IMR-90 (cell line): ENCODE measurements at regions not wholly inside any gene's neighbourhood (a gene's known extent, or its start where the extent isn't known, plus 50 kb on each side); places are given as distances from the start of the nearest gene placed in this dataset.

Source experiments
- ATAC-seq: fragments of 200-7000 bp; cut with Tn5 transposase; 2 replicates; pipeline ENCODE4 v1.9.1; 2020; ENCODE audit warnings: low read depth, mild to moderate bottlenecking, moderate library complexity
- BruUV-seq: library from RNA; stranded (reverse); fragments of 400-500 nt; replicated peaks from 2 replicates; lab custom pipeline; 2021; lab: Mats Ljungman, UMichigan
- CTCF ChIA-PET: fragments of 300-600 bp; formaldehyde crosslinking; extraction: SDS; loops from one replicate; lab custom pipeline; 2021; ENCODE audit warnings: antibody characterized with exemption; lab: Yijun Ruan, JAX
- POLR2A ChIA-PET: fragments of 300-600 bp; sonication (Branson Sonifier 250); formaldehyde crosslinking; loops from one replicate; lab custom pipeline; 2022; ENCODE audit warnings: antibody characterized with exemption; ENCODE audit not compliant: unreplicated experiment; lab: Charles Lee
- DNase-seq: peaks from one replicate; pipeline ENCODE4 v3.0.0; 2013
- H2AFZ ChIP-seq: replicated peaks from 2 replicates; pipeline ENCODE3; 2013; ENCODE audit warnings: low read length, mild to moderate bottlenecking; ENCODE audit not compliant: poor library complexity
- H2AK5ac ChIP-seq: 2 replicates; pipeline ENCODE4 v1.6.1; 2013; ENCODE audit warnings: low read depth, low read length, inconsistent platforms
- H2AK9ac ChIP-seq: replicated peaks from 2 replicates; pipeline ENCODE3; 2013; ENCODE audit warnings: mild to moderate bottlenecking, low read depth, low read length, moderate library complexity; ENCODE audit not compliant: poor library complexity
- H2BK120ac ChIP-seq: 2 replicates; pipeline ENCODE4 v1.6.1; 2013; ENCODE audit warnings: low read depth, low read length, inconsistent platforms
- H2BK15ac ChIP-seq: 3 replicates; pipeline ENCODE4 v1.6.1; 2013; ENCODE audit warnings: low read depth, low read length, inconsistent platforms
- H2BK20ac ChIP-seq: 2 replicates; pipeline ENCODE4 v1.6.1; 2013; ENCODE audit warnings: low read depth, mild to moderate bottlenecking, inconsistent platforms, low read length, moderate library complexity
- H2BK5ac ChIP-seq: 2 replicates; pipeline ENCODE4 v1.6.1; 2013; ENCODE audit warnings: mild to moderate bottlenecking, low read depth, low read length, inconsistent platforms; ENCODE audit not compliant: poor library complexity, severe bottlenecking
- H3K14ac ChIP-seq: replicated peaks from 2 replicates; pipeline ENCODE4 v1.6.1; 2013; ENCODE audit warnings: low read depth, low read length, inconsistent platforms
- H3K18ac ChIP-seq: 2 replicates; pipeline ENCODE4 v1.6.1; 2013; ENCODE audit warnings: low read depth, low read length, control low read depth
- H3K23ac ChIP-seq: 2 replicates; pipeline ENCODE4 v1.6.1; 2013; ENCODE audit warnings: low read depth, low read length, inconsistent platforms
- H3K27ac ChIP-seq: 2 replicates; pipeline ENCODE4 v1.5.1; 2013; ENCODE audit warnings: mild to moderate bottlenecking, control low read depth, low read length; ENCODE audit not compliant: insufficient read depth
- H3K27me3 ChIP-seq: 2 replicates; pipeline ENCODE4 v1.6.1; 2013; ENCODE audit warnings: low read length; ENCODE audit not compliant: control insufficient read depth, insufficient read depth
- H3K36me3 ChIP-seq: 2 replicates; pipeline ENCODE4 v1.6.1; 2013; ENCODE audit warnings: low read length, mixed read lengths; ENCODE audit not compliant: control insufficient read depth, insufficient read depth
- H3K4ac ChIP-seq: 2 replicates; pipeline ENCODE4 v1.6.1; 2013; ENCODE audit warnings: low read depth, low read length, inconsistent platforms
- H3K4me1 ChIP-seq: 2 replicates; pipeline ENCODE4 v1.6.1; 2013; ENCODE audit warnings: low read length, mixed read lengths; ENCODE audit not compliant: control insufficient read depth, insufficient read depth
- H3K4me2 ChIP-seq: 2 replicates; pipeline ENCODE4 v1.6.1; 2013; ENCODE audit warnings: low read depth, mild to moderate bottlenecking, control low read depth, low read length, moderate library complexity
- H3K4me3 ChIP-seq: 2 replicates; pipeline ENCODE4 v1.5.1; 2013; ENCODE audit warnings: low read depth, mild to moderate bottlenecking, control low read depth, low read length, moderate library complexity; ENCODE audit not compliant: insufficient read depth
- H3K56ac ChIP-seq: 2 replicates; pipeline ENCODE4 v1.6.1; 2013; ENCODE audit warnings: low read length, inconsistent platforms; ENCODE audit not compliant: insufficient read depth; ENCODE audit errors: extremely low read depth
- H3K79me1 ChIP-seq, 2 experiments: 2 replicates each; pipeline ENCODE4 v1.6.1; 2013; ENCODE audit warnings: low read length in 2 of 2, inconsistent platforms in 1 of 2, low read depth in 1 of 2
- H3K9ac ChIP-seq: 2 replicates; pipeline ENCODE4 v1.6.1; 2013; ENCODE audit warnings: low read depth, low read length, control low read depth
- H3K9me1 ChIP-seq: 2 replicates; pipeline ENCODE4 v1.6.1; 2013; ENCODE audit warnings: low read length, inconsistent platforms; ENCODE audit not compliant: insufficient read depth
- H3K9me3 ChIP-seq: 2 replicates; pipeline ENCODE4 v1.6.1; 2013; ENCODE audit warnings: low read length; ENCODE audit not compliant: control insufficient read depth, insufficient read depth
- H4K20me1 ChIP-seq: 2 replicates; pipeline ENCODE4 v1.6.1; 2013; ENCODE audit warnings: low read length, inconsistent platforms; ENCODE audit not compliant: insufficient read depth
- H4K5ac ChIP-seq: 2 replicates; pipeline ENCODE4 v1.6.1; 2013; ENCODE audit warnings: mild to moderate bottlenecking, low read depth, low read length, control low read depth
- H4K8ac ChIP-seq, 2 experiments: 2 replicates each; pipeline ENCODE4 v1.6.1; 2013; ENCODE audit warnings: low read depth in 2 of 2, low read length in 2 of 2, control low read depth in 1 of 2, inconsistent platforms in 1 of 2
- H4K91ac ChIP-seq: 2 replicates; pipeline ENCODE4 v1.6.1; 2013; ENCODE audit warnings: low read depth, low read length, inconsistent platforms; ENCODE audit not compliant: insufficient read depth
- BHLHE40 ChIP-seq: fragments of 150-350 bp; IDR thresholded peaks from 2 replicates; pipeline ENCODE4 v1.6.1; 2016; ENCODE audit warnings: mild to moderate bottlenecking, low read depth, low read length
- CHD1 ChIP-seq: IDR thresholded peaks from 2 replicates; pipeline ENCODE4 v1.6.1; 2012; ENCODE audit warnings: low read depth, low read length, improper control_type of control experiment
- CTCF ChIP-seq: conservative IDR thresholded peaks from 2 replicates; pipeline ENCODE4 v1.5.1; 2012; ENCODE audit warnings: mild to moderate bottlenecking, low read depth, low read length, improper control_type of control experiment
- MAFK ChIP-seq: IDR thresholded peaks from 2 replicates; pipeline ENCODE4 v1.6.1; 2012; ENCODE audit warnings: low read depth, low read length, improper control_type of control experiment
- MXI1 ChIP-seq: IDR thresholded peaks from 2 replicates; pipeline ENCODE4 v1.6.1; 2012; ENCODE audit warnings: low read depth, mild to moderate bottlenecking, low read length, moderate library complexity, borderline replicate concordance
- NFE2L2 ChIP-seq: fragments of 150-350 bp; IDR thresholded peaks from 2 replicates; pipeline ENCODE4 v1.6.1; 2016; ENCODE audit warnings: low read depth, mild to moderate bottlenecking, low read length
- RAD21 ChIP-seq: IDR thresholded peaks from 2 replicates; pipeline ENCODE4 v1.6.1; 2012; ENCODE audit warnings: low read length, improper control_type of control experiment
- RCOR1 ChIP-seq: IDR thresholded peaks from 2 replicates; pipeline ENCODE4 v1.6.1; 2012; ENCODE audit warnings: mild to moderate bottlenecking, low read length, improper control_type of control experiment; ENCODE audit not compliant: insufficient replicate concordance
- SMC3 ChIP-seq: fragments of 150-350 bp; IDR thresholded peaks from 2 replicates; pipeline ENCODE4 v1.6.1; 2016; ENCODE audit warnings: low read depth, mild to moderate bottlenecking, antibody characterized with exemption, low read length, moderate library complexity
- WGBS, 2 experiments: methylation state at CpG; one replicate each; pipeline versions ENCODE4 v1.1.5 to v1.1.7; 2013; ENCODE audit warnings: missing lambda C conversion rate in 2 of 2; ENCODE audit not compliant: insufficient read length in 1 of 2; ENCODE audit errors: extremely low coverage in 2 of 2; 5-methylcytosine and 5-hydroxymethylcytosine counted together
- dilution Hi-C: fragments of 300-500 bp; cut with HindIII; formaldehyde crosslinking; loops from one replicate; pipeline ENCODE4 v1.14.3; 2018; ENCODE audit warnings: low sequenced_read_pairs; ENCODE audit not compliant: unreplicated experiment
- in situ Hi-C: fragments of 300-500 bp; cut with MboI; formaldehyde crosslinking; loops from 3 replicates; pipeline ENCODE4 v1.14.3; 2019; ENCODE audit warnings: low sequenced_read_pairs, inconsistent platforms, mixed read lengths
- intact Hi-C: fragments of 100-400 bp; cut with micrococcal nuclease; formaldehyde crosslinking; loops from 2 replicates; pipeline ENCODE4 v1.10.0; 2022

- Histone ChIP-seq H2BK20ac (no peak overlapping the region), H2BK120ac (no peak overlapping the region), H3K4me3 (no peak overlapping the region), H3K4me2 (no peak overlapping the region), H4K91ac (no peak overlapping the region), H3K27me3 (no peaks in the 10 kb centered on the region), H3K4ac (no peak overlapping the region), H3K9me3 (no peaks in the 10 kb centered on the region), H2AFZ (no peak overlapping the region), H2BK15ac (no peak overlapping the region), H4K8ac (no peak overlapping the region), H2BK5ac (no peak overlapping the region), H3K9me1 (no peaks in the 10 kb centered on the region), H3K14ac (no peak overlapping the region), H2AK5ac (no peak overlapping the region), H3K23ac (no peak overlapping the region), H3K18ac (no peak overlapping the region), H3K79me1 (no peaks in the 10 kb centered on the region), H3K27ac (no peak overlapping the region), H3K56ac (no peak overlapping the region), H4K5ac (no peak overlapping the region), H3K36me3 (no peaks in the 10 kb centered on the region), H3K9ac (no peak overlapping the region), H2AK9ac (no peak overlapping the region), H4K20me1 (no peaks in the 10 kb centered on the region), H3K4me1 (no peaks in the 10 kb centered on the region)
- in situ Hi-C loops (no loop called here), dilution Hi-C loops (no loop called here), intact Hi-C loops (no loop called here)
- POLR2A ChIA-PET: no interaction called here
- CTCF ChIA-PET: no interaction called here
- BruUV-seq: no TSS peak
- DNase-seq (no peak), ATAC-seq (no peak)
- WGBS, 2 experiments: no CpG with 5 or more reads among the region's 1 CpG
- no peak for TF ChIP-seq RAD21
- no peak for TF ChIP-seq CTCF
- no peak for TF ChIP-seq CHD1
- no peak for TF ChIP-seq NFE2L2
- no peak for TF ChIP-seq RCOR1
- no peak for TF ChIP-seq MXI1
- no peak for TF ChIP-seq SMC3
- TF ChIP-seq BHLHE40: no peak
- TF ChIP-seq MAFK: no peak
Measured at GRCh38 chr6:62570372-62570771, 284.3 kb upstream of the KHDRBS2 start.
